K562 (cell line): ENCODE measurements at regions not wholly inside any gene's neighbourhood (a gene's known extent, or its start where the extent isn't known, plus 50 kb on each side); places are given as distances from the start of the nearest gene placed in this dataset.
A peak's percentile ranks its signal among the peaks of the same experiment; 100 is the strongest.

Source experiments
- CHD4 ChIP-seq: fragments of 200-600 bp; sonication (generic); IDR thresholded peaks from 3 replicates; pipeline ENCODE4 v1.6.1; 2012; ENCODE audit warnings: low read depth, mild to moderate bottlenecking, mixed read lengths, low read length, inconsistent platforms; ENCODE audit not compliant: insufficient read depth, insufficient replicate concordance, poor library complexity, severe bottlenecking
- HDAC6 ChIP-seq: IDR thresholded peaks from 2 replicates; pipeline ENCODE4 v1.6.1; 2012; ENCODE audit warnings: low read depth, mild to moderate bottlenecking, control low read depth, inconsistent platforms, low read length, moderate library complexity
- HNRNPL ChIP-seq: fragments of 200-400 bp; formaldehyde crosslinking; IDR thresholded peaks from 2 replicates; pipeline ENCODE4 v1.6.1; 2017; ENCODE audit warnings: low read depth, mild to moderate bottlenecking, low read length
- HNRNPLL ChIP-seq: fragments of 200-400 bp; formaldehyde crosslinking; IDR thresholded peaks from 2 replicates; pipeline ENCODE4 v1.6.1; 2017; ENCODE audit warnings: low read length, low read depth, mild to moderate bottlenecking; ENCODE audit not compliant: poor library complexity, severe bottlenecking
- TAF15 ChIP-seq: fragments of 200-400 bp; formaldehyde crosslinking; IDR thresholded peaks from 2 replicates; pipeline ENCODE4 v1.6.1; 2017; ENCODE audit warnings: mild to moderate bottlenecking, low read depth, low read length, moderate library complexity
- TFE3 ChIP-seq: fragments of 450-650 bp; formaldehyde crosslinking; IDR thresholded peaks from 2 replicates; pipeline ENCODE4 v1.4.0; 2020; ENCODE audit warnings: mild to moderate bottlenecking, mixed read lengths
- TOE1 ChIP-seq, 2 experiments: fragments of 450-650 bp in 1 of 2; sonication (generic) in 1 of 2; formaldehyde crosslinking in 1 of 2; IDR thresholded peaks; 2 replicates each; pipeline versions ENCODE4 v1.7.1 to v1.8.0; 2016 to 2022; ENCODE audit warnings: borderline replicate concordance in 2 of 2, mild to moderate bottlenecking in 2 of 2, antibody characterized with exemption in 1 of 2, inconsistent platforms in 1 of 2, low read depth in 1 of 2, missing genetic modification reagents in 1 of 2, moderate library complexity in 1 of 2
- ZFP30 ChIP-seq: fragments of 250-450 bp; sonication (Bioruptor Pico); IDR thresholded peaks from 2 replicates; pipeline ENCODE4 v1.8.0; 2022; ENCODE audit warnings: moderate library complexity, mild to moderate bottlenecking, inconsistent platforms, borderline replicate concordance
- ZHX1 ChIP-seq: fragments of 150-350 bp; conservative IDR thresholded peaks from 2 replicates; pipeline ENCODE4 v1.6.1; 2014; ENCODE audit warnings: low read length
- ZNF561 ChIP-seq: fragments of 450-650 bp; formaldehyde crosslinking; conservative IDR thresholded peaks from 2 replicates; pipeline ENCODE4 v1.4.0; 2020; ENCODE audit warnings: mild to moderate bottlenecking, moderate library complexity
- TF ChIP-seq, protein P1 (sequence below): fragments of 450-650 bp; IDR thresholded peaks from 2 replicates; pipeline ENCODE4 v1.6.1; 2016; ENCODE audit warnings: low read depth

- TF ChIP-seq TOE1 (IDR thresholded peaks at IDR 0.05; ENCODE audit: borderline replicate concordance) (no peak), TOE1 (CRISPR knock-in tag; IDR thresholded peaks at IDR 0.05; ENCODE audit: borderline replicate concordance, low read depth) (0 out of 2 replicates have a peak, but pooled peaks have one; percentile 51), TFE3 (peak; percentile 53), CHD4 (no peak), HNRNPL (no peak), HNRNPLL (no peak), ZNF561 (CRISPR knock-in tag) (peak; percentile 40; the same call in 1 of the 2 replicates), TAF15 (no peak), ZHX1 (no peak), ZFP30 (CRISPR knock-in tag) (0 out of 2 replicates have a peak, but pooled peaks have one; percentile 4), HDAC6 (no peak)
- TF ChIP-seq, protein P1, sequence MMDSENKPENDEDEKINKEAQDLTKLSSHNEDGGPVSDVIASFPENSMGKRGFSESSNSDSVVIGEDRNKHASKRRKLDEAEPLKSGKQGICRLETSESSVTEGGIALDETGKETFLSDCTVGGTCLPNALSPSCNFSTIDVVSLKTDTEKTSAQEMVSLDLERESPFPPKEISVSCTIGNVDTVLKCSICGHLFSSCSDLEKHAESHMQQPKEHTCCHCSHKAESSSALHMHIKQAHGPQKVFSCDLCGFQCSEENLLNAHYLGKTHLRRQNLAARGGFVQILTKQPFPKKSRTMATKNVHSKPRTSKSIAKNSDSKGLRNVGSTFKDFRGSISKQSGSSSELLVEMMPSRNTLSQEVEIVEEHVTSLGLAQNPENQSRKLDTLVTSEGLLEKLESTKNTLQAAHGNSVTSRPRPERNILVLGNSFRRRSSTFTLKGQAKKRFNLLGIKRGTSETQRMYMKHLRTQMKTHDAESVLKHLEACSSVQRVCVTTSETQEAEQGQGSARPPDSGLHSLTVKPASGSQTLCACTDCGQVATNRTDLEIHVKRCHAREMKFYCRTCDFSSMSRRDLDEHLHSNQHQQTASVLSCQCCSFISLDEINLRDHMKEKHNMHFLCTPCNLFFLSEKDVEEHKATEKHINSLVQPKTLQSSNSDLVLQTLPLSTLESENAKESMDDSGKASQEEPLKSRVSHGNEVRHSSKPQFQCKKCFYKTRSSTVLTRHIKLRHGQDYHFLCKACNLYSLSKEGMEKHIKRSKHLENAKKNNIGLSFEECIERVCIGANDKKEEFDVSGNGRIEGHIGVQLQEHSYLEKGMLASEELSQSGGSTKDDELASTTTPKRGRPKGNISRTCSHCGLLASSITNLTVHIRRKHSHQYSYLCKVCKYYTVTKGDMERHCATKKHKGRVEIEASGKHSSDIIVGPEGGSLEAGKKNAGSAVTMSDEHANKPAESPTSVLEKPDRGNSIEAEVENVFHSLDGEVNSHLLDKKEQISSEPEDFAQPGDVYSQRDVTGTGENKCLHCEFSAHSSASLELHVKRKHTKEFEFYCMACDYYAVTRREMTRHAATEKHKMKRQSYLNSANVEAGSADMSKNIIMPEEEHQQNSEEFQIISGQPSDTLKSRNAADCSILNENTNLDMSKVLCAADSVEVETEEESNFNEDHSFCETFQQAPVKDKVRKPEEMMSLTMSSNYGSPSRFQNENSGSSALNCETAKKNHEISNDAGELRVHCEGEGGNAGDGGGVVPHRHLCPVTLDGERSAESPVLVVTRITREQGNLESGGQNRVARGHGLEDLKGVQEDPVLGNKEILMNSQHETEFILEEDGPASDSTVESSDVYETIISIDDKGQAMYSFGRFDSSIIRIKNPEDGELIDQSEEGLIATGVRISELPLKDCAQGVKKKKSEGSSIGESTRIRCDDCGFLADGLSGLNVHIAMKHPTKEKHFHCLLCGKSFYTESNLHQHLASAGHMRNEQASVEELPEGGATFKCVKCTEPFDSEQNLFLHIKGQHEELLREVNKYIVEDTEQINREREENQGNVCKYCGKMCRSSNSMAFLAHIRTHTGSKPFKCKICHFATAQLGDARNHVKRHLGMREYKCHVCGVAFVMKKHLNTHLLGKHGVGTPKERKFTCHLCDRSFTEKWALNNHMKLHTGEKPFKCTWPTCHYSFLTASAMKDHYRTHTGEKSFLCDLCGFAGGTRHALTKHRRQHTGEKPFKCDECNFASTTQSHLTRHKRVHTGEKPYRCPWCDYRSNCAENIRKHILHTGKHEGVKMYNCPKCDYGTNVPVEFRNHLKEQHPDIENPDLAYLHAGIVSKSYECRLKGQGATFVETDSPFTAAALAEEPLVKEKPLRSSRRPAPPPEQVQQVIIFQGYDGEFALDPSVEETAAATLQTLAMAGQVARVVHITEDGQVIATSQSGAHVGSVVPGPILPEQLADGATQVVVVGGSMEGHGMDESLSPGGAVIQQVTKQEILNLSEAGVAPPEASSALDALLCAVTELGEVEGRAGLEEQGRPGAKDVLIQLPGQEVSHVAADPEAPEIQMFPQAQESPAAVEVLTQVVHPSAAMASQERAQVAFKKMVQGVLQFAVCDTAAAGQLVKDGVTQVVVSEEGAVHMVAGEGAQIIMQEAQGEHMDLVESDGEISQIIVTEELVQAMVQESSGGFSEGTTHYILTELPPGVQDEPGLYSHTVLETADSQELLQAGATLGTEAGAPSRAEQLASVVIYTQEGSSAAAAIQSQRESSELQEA: no peak
Measured at GRCh38 chr22:22110548-22111266, 128.1 kb upstream of the TOP3B start (continued).
